Suprapubic skin (tissue), 4 donors: ENCODE measurements at regions not wholly inside any gene's neighbourhood (a gene's known extent, or its start where the extent isn't known, plus 50 kb on each side); places are given as distances from the start of the nearest gene placed in this dataset.

ENCODE experiments used
- POLR2A ChIP-seq, 2 donors: fragments of 450-650 bp; IDR thresholded peaks; one replicate each; pipeline ENCODE4 v1.6.1; 2017; ENCODE audit warnings: antibody characterized with exemption in 2 of 2, mild to moderate bottlenecking in 2 of 2, moderate library complexity in 2 of 2
- POLR2AphosphoS5 ChIP-seq, 3 donors: sonication (generic); formaldehyde crosslinking; IDR thresholded peaks; one replicate each; pipeline ENCODE4 v1.6.1; 2017; ENCODE audit warnings: antibody characterized with exemption in 3 of 3

GRCh38 chr2:234420408-234420807 is 76.5 kb downstream of the ARL4C start:
- no peak for TF ChIP-seq POLR2AphosphoS5 (IDR thresholded peaks at IDR 0.05)
- TF ChIP-seq POLR2A (IDR thresholded peaks at IDR 0.05), result no peak
